Midbrain (tissue), 1 donor: ENCODE measurements at regions not wholly inside any gene's neighbourhood (a gene's known extent, or its start where the extent isn't known, plus 50 kb on each side); places are given as distances from the start of the nearest gene placed in this dataset.
"Not testable (repeated sequence)": the region's sequence is repeated elsewhere in the genome, so short reads cannot be mapped to it uniquely, and the experiment has no call there.

Experiments
- DNase-seq: peaks from one replicate; lab custom pipeline; 2025; lab: John Stamatoyannopoulos, UW

GRCh38 chr7:3162798-3163197, 119.1 kb upstream of the CARD11 start:
- not testable (repeated sequence) for DNase-seq

- DNase-seq: no peak
Measured at GRCh38 chr7:3164380-3164792, 120.7 kb upstream of the CARD11 start.

GRCh38 chr7:3165681-3166580, 122.3 kb upstream of the CARD11 start:
- DNase-seq: no peak

GRCh38 chr7:3167551-3167950, 123.9 kb upstream of the CARD11 start:
- no peak for DNase-seq

- DNase-seq: no peak
Measured at GRCh38 chr7:3168370-3168769, 124.7 kb upstream of the CARD11 start.

- no peak for DNase-seq
Measured at GRCh38 chr7:3168869-3169268, 125.2 kb upstream of the CARD11 start.

GRCh38 chr7:3172768-3173280, 128.2 kb upstream of the SDK1 start:
- no peak for DNase-seq

GRCh38 chr7:3174515-3175284, 126.4 kb upstream of the SDK1 start:
- DNase-seq: no peak

GRCh38 chr7:3175285-3175902, 125.7 kb upstream of the SDK1 start:
- DNase-seq: no peak

- no peak for DNase-seq
Measured at GRCh38 chr7:3176112-3177000, 124.7 kb upstream of the SDK1 start.

- no peak for DNase-seq
Measured at GRCh38 chr7:3177271-3177670, 123.8 kb upstream of the SDK1 start.

- DNase-seq: no peak
Measured at GRCh38 chr7:3179456-3179855, 121.6 kb upstream of the SDK1 start.

- DNase-seq: no peak
Measured at GRCh38 chr7:3180604-3181003, 120.4 kb upstream of the SDK1 start.

GRCh38 chr7:3182055-3182454, 119.0 kb upstream of the SDK1 start:
- not testable (repeated sequence) for DNase-seq

- no peak for DNase-seq
Measured at GRCh38 chr7:3187444-3188040, 113.5 kb upstream of the SDK1 start.

GRCh38 chr7:3188946-3189345, 112.1 kb upstream of the SDK1 start:
- no peak for DNase-seq

GRCh38 chr7:3191548-3191947, 109.5 kb upstream of the SDK1 start:
- DNase-seq: no peak

- DNase-seq: no peak
Measured at GRCh38 chr7:3192669-3193068, 108.4 kb upstream of the SDK1 start.

GRCh38 chr7:3193379-3194120, 107.5 kb upstream of the SDK1 start:
- DNase-seq: no peak

- DNase-seq: no peak
Measured at GRCh38 chr7:3194501-3195141, 106.4 kb upstream of the SDK1 start.
